SK-N-SH (cell line): ENCODE measurements at regions not wholly inside any gene's neighbourhood (a gene's known extent, or its start where the extent isn't known, plus 50 kb on each side); places are given as distances from the start of the nearest gene placed in this dataset.

Experiments
- CHD2 ChIP-seq: fragments of 150-350 bp; IDR thresholded peaks from 2 replicates; pipeline ENCODE4 v1.6.1; 2018; ENCODE audit warnings: low read length; ENCODE audit not compliant: partially characterized antibody
- CTCF ChIP-seq: fragments of 200-600 bp; sonication (generic); IDR thresholded peaks from 2 replicates; pipeline ENCODE4 v1.6.1; 2017; ENCODE audit warnings: antibody characterized with exemption, mild to moderate bottlenecking, moderate library complexity
- EP300 ChIP-seq, 2 experiments: IDR thresholded peaks; 2 replicates each; pipeline versions ENCODE4 v1.4.0 to v1.6.1; 2012; ENCODE audit warnings: borderline replicate concordance in 1 of 2, low read depth in 1 of 2, low read length in 1 of 2
- EZH2phosphoT487 ChIP-seq: fragments of 200-600 bp; sonication (generic); IDR thresholded peaks from 2 replicates; pipeline ENCODE4 v1.6.1; 2017; ENCODE audit warnings: low read depth, mixed run types, mild to moderate bottlenecking, antibody characterized with exemption, moderate library complexity, borderline replicate concordance
- GATA2 ChIP-seq: sonication (generic); formaldehyde crosslinking; IDR thresholded peaks from 2 replicates; pipeline ENCODE4 v1.5.0; 2020; ENCODE audit warnings: mild to moderate bottlenecking, missing genetic modification reagents
- JUND ChIP-seq: IDR thresholded peaks from 2 replicates; pipeline ENCODE4 v1.4.0; 2012
- MAX ChIP-seq: IDR thresholded peaks from 2 replicates; pipeline ENCODE4 v1.4.0; 2012; ENCODE audit warnings: low read depth
- MXI1 ChIP-seq: IDR thresholded peaks from 2 replicates; pipeline ENCODE4 v1.6.1; 2012; ENCODE audit warnings: mild to moderate bottlenecking, low read depth, low read length, improper control_type of control experiment
- POLR2AphosphoS5 ChIP-seq: IDR thresholded peaks from 2 replicates; pipeline ENCODE4 v1.6.1; 2012; ENCODE audit warnings: low read depth, low read length
- RCOR1 ChIP-seq: fragments of 150-350 bp; IDR thresholded peaks from 2 replicates; pipeline ENCODE4 v1.6.1; 2017; ENCODE audit warnings: antibody characterized with exemption, low read length
- TAF1 ChIP-seq: IDR thresholded peaks from 2 replicates; pipeline ENCODE4 v1.6.1; 2012; ENCODE audit warnings: low read depth, mild to moderate bottlenecking, low read length, moderate library complexity, borderline replicate concordance
- TF ChIP-seq, protein P1 (sequence below): fragments of 150-350 bp; IDR thresholded peaks from 2 replicates; pipeline ENCODE4 v1.6.1; 2016; ENCODE audit warnings: mild to moderate bottlenecking, low read depth, low read length

GRCh38 chr1:199287647-199288046 lies 648.8 kb downstream of the PTPRC start:
- no peak for TF ChIP-seq MAX
- TF ChIP-seq CTCF: peak; percentile 30; the same call in 1 of the 2 replicates
- TF ChIP-seq MXI1: no peak
- TF ChIP-seq, protein P1, sequence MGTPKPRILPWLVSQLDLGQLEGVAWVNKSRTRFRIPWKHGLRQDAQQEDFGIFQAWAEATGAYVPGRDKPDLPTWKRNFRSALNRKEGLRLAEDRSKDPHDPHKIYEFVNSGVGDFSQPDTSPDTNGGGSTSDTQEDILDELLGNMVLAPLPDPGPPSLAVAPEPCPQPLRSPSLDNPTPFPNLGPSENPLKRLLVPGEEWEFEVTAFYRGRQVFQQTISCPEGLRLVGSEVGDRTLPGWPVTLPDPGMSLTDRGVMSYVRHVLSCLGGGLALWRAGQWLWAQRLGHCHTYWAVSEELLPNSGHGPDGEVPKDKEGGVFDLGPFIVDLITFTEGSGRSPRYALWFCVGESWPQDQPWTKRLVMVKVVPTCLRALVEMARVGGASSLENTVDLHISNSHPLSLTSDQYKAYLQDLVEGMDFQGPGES: no peak
- no peak for TF ChIP-seq EP300 (IDR thresholded peaks at IDR 0.05; ENCODE audit: borderline replicate concordance in 1 of 2, low read depth in 1 of 2, low read length in 1 of 2)
- no peak for TF ChIP-seq RCOR1
- no peak for TF ChIP-seq POLR2AphosphoS5
- no peak for TF ChIP-seq JUND
- no peak for TF ChIP-seq GATA2
- TF ChIP-seq EZH2phosphoT487: no peak
- TF ChIP-seq TAF1: no peak
- no peak for TF ChIP-seq CHD2
